Panc1 (cell line): ENCODE measurements at regions not wholly inside any gene's neighbourhood (a gene's known extent, or its start where the extent isn't known, plus 50 kb on each side); places are given as distances from the start of the nearest gene placed in this dataset.
"Not testable (repeated sequence)": the region's sequence is repeated elsewhere in the genome, so short reads cannot be mapped to it uniquely, and the experiment has no call there.

ENCODE experiments used
- ATAC-seq: fragments of 200-7000 bp; cut with Tn5 transposase; 2 replicates; pipeline ENCODE4 v1.9.1; 2020; ENCODE audit warnings: mild to moderate bottlenecking, moderate library complexity
- BruUV-seq: library from RNA; stranded (reverse); fragments of 400-500 nt; replicated peaks from 2 replicates; lab custom pipeline; 2021; lab: Mats Ljungman, UMichigan
- CTCF ChIA-PET: fragments of 300-600 bp; sonication (Branson Sonifier 250); formaldehyde crosslinking; loops from one replicate; lab custom pipeline; 2022; ENCODE audit warnings: antibody characterized with exemption; lab: Charles Lee
- POLR2A ChIA-PET: fragments of 300-600 bp; sonication (Branson Sonifier 250); formaldehyde crosslinking; loops from one replicate; lab custom pipeline; 2022; ENCODE audit warnings: antibody characterized with exemption; lab: Charles Lee
- DNase-seq: peaks from one replicate; pipeline ENCODE4 v3.0.0-alpha.2; 2010; ENCODE audit warnings: low read depth, low spot score
- H3K27ac ChIP-seq: 2 replicates; pipeline ENCODE4 v1.5.1; 2011; ENCODE audit warnings: mild to moderate bottlenecking, low read length, inconsistent platforms
- H3K27me3 ChIP-seq: fragments of 200-500 bp; sonication (Bioruptor generic); 2 replicates; pipeline ENCODE4 v1.6.0; 2014; ENCODE audit warnings: low read length, inconsistent platforms; ENCODE audit not compliant: control insufficient read depth, insufficient read depth
- H3K36me3 ChIP-seq: fragments of 200-500 bp; sonication (Bioruptor generic); 2 replicates; pipeline ENCODE4 v1.5.1; 2014; ENCODE audit warnings: inconsistent platforms, mild to moderate bottlenecking, low read length, moderate library complexity; ENCODE audit not compliant: control insufficient read depth, insufficient read depth
- H3K4me1 ChIP-seq: 2 replicates; pipeline ENCODE4 v1.5.1; 2011; ENCODE audit warnings: inconsistent platforms, mild to moderate bottlenecking, low read length, moderate library complexity; ENCODE audit not compliant: control insufficient read depth, insufficient read depth
- H3K4me3 ChIP-seq, 2 experiments: 2 replicates each; pipeline ENCODE4 v1.5.1; 2011 to 2012; ENCODE audit warnings: low read depth in 2 of 2, low read length in 2 of 2, mild to moderate bottlenecking in 2 of 2, inconsistent platforms in 1 of 2, moderate library complexity in 1 of 2
- H3K9me3 ChIP-seq: fragments of 200-500 bp; sonication (Bioruptor generic); 2 replicates; pipeline ENCODE4 v1.5.1; 2014; ENCODE audit warnings: low read depth, mild to moderate bottlenecking, inconsistent platforms, low read length, moderate library complexity; ENCODE audit not compliant: control insufficient read depth, insufficient read depth
- CTCF ChIP-seq: fragments of 450-650 bp; IDR thresholded peaks from 2 replicates; pipeline ENCODE4 v1.5.1; 2017; ENCODE audit warnings: mild to moderate bottlenecking
- POLR2AphosphoS5 ChIP-seq: IDR thresholded peaks from 2 replicates; pipeline ENCODE4 v1.6.1; 2012; ENCODE audit warnings: mild to moderate bottlenecking, low read depth, low read length, moderate library complexity
- SIN3A ChIP-seq: IDR thresholded peaks from 2 replicates; pipeline ENCODE4 v1.6.1; 2012; ENCODE audit warnings: low read depth, mild to moderate bottlenecking, low read length, moderate library complexity, borderline replicate concordance; ENCODE audit not compliant: insufficient read depth
- TCF7L2 ChIP-seq: IDR thresholded peaks from 2 replicates; pipeline ENCODE4 v1.6.1; 2011; ENCODE audit warnings: mild to moderate bottlenecking, low read depth, low read length, inconsistent platforms
- in situ Hi-C: cut with HindIII; loops from 2 replicates; pipeline ENCODE4 v1.10.0; 2016; ENCODE audit warnings: low sequenced_read_pairs, low pct_unique_long_range_greater_than_20kb
- intact Hi-C: fragments of 100-400 bp; cut with micrococcal nuclease; formaldehyde crosslinking; loops from one replicate; pipeline ENCODE4 v1.10.0; 2022; ENCODE audit not compliant: unreplicated experiment
- TF ChIP-seq, protein P1 (sequence below), 2 experiments: IDR thresholded peaks; 2 replicates each; pipeline ENCODE4 v1.6.1; 2011 to 2012; ENCODE audit warnings: low read depth in 2 of 2, control low read depth in 1 of 2, low read length in 1 of 2, mild to moderate bottlenecking in 1 of 2, moderate library complexity in 1 of 2; ENCODE audit not compliant: insufficient read depth in 1 of 2

DNA sequence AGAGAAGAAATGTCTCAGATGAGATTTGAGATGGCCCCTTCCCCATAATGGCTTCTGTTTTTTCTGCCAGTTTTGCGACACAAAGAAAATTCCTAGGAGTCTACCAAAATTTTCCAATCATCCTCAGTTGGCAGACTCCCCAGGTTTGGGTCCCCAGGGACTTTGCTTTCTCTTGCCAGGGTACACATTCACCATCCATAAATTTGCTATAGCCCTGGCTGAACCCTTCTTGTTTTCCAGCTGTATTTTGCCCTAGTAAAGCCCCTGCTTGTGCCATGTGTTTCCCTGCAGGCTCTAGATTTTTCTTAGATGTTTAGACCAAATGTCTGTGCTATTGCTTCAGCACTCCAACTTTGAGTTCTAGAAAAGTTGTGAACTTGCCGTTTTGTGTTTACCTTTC is 283.2 kb downstream of the ANXA1 start:
- no peak for ATAC-seq
- in situ Hi-C loops, result no loop called here

GRCh38 chr9:73437758-73438157 is 286.1 kb downstream of the ANXA1 start:
- no peak for TF ChIP-seq SIN3A
- TF ChIP-seq CTCF, result no peak
- no peak for TF ChIP-seq POLR2AphosphoS5
- no peak for TF ChIP-seq TCF7L2
- TF ChIP-seq, protein P1, sequence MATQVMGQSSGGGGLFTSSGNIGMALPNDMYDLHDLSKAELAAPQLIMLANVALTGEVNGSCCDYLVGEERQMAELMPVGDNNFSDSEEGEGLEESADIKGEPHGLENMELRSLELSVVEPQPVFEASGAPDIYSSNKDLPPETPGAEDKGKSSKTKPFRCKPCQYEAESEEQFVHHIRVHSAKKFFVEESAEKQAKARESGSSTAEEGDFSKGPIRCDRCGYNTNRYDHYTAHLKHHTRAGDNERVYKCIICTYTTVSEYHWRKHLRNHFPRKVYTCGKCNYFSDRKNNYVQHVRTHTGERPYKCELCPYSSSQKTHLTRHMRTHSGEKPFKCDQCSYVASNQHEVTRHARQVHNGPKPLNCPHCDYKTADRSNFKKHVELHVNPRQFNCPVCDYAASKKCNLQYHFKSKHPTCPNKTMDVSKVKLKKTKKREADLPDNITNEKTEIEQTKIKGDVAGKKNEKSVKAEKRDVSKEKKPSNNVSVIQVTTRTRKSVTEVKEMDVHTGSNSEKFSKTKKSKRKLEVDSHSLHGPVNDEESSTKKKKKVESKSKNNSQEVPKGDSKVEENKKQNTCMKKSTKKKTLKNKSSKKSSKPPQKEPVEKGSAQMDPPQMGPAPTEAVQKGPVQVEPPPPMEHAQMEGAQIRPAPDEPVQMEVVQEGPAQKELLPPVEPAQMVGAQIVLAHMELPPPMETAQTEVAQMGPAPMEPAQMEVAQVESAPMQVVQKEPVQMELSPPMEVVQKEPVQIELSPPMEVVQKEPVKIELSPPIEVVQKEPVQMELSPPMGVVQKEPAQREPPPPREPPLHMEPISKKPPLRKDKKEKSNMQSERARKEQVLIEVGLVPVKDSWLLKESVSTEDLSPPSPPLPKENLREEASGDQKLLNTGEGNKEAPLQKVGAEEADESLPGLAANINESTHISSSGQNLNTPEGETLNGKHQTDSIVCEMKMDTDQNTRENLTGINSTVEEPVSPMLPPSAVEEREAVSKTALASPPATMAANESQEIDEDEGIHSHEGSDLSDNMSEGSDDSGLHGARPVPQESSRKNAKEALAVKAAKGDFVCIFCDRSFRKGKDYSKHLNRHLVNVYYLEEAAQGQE (IDR thresholded peaks at IDR 0.05; ENCODE audit: insufficient read depth in 1 of 2, low read depth in 2 of 2, low read length in 1 of 2), result no peak
- Histone ChIP-seq H3K9me3 (no peaks in the 10 kb centered on the region), H3K4me3 (no peak overlapping the region), H3K27ac (no peak overlapping the region), H3K4me1 (no peaks in the 10 kb centered on the region), H3K27me3 (no peaks in the 10 kb centered on the region), H3K36me3 (no peaks in the 10 kb centered on the region)
- CTCF ChIA-PET, result no interaction called here
- no TSS peak for BruUV-seq
- in situ Hi-C loops (no loop called here), intact Hi-C loops (no loop called here)
- no peak for ATAC-seq
- DNase-seq, result no peak
- POLR2A ChIA-PET, result no interaction called here

More for the DNA sequence above, 283.2 kb downstream of the ANXA1 start:
- no peak for DNase-seq
- BruUV-seq, result no TSS peak
- no peaks in the 10 kb centered on the region for H3K9me3 ChIP-seq
- CTCF ChIA-PET, result no interaction called here
- H3K36me3 ChIP-seq, result no peaks in the 10 kb centered on the region
- no peaks in the 10 kb centered on the region for H3K27me3 ChIP-seq
- H3K4me3 ChIP-seq, result no peak overlapping the region
- TF ChIP-seq, protein P1 (IDR thresholded peaks at IDR 0.05; ENCODE audit: insufficient read depth in 1 of 2, low read depth in 2 of 2, low read length in 1 of 2), result no peak
- TF ChIP-seq POLR2AphosphoS5 (no peak), CTCF (no peak), SIN3A (no peak), TCF7L2 (no peak)
- no peak overlapping the region for H3K27ac ChIP-seq
- POLR2A ChIA-PET, result no interaction called here
- no peaks in the 10 kb centered on the region for H3K4me1 ChIP-seq
- intact Hi-C loops, result no loop called here

- in situ Hi-C loops, CTCF ChIA-PET, H3K27ac ChIP-seq, H3K9me3 ChIP-seq, POLR2A ChIA-PET, H3K4me1 ChIP-seq, H3K4me3 ChIP-seq, H3K36me3 ChIP-seq, BruUV-seq, ATAC-seq, DNase-seq, H3K27me3 ChIP-seq, intact Hi-C loops: not testable (repeated sequence)
Measured at GRCh38 chr9:73439839-73440238, 288.2 kb downstream of the ANXA1 start.
